H9 (cell line): ENCODE measurements at regions not wholly inside any gene's neighbourhood (a gene's known extent, or its start where the extent isn't known, plus 50 kb on each side); places are given as distances from the start of the nearest gene placed in this dataset.

Experiments
- DNase-seq: peaks from one replicate; pipeline ENCODE4 v3.0.0-alpha.2; 2017
- H2AFZ ChIP-seq: one replicate; pipeline ENCODE4 v1.6.1; 2013; ENCODE audit warnings: mild to moderate bottlenecking, low read length, control low read depth, moderate library complexity
- H2AK5ac ChIP-seq: 2 replicates; pipeline ENCODE4 v1.6.1; 2013; ENCODE audit warnings: low read length, control low read depth, mixed read lengths; ENCODE audit not compliant: insufficient read length
- H2BK120ac ChIP-seq: one replicate; pipeline ENCODE4 v1.6.1; 2013; ENCODE audit warnings: low read depth, mild to moderate bottlenecking, low read length, control low read depth, inconsistent platforms; ENCODE audit not compliant: poor library complexity, severe bottlenecking
- H2BK12ac ChIP-seq: 2 replicates; pipeline ENCODE4 v1.6.1; 2013; ENCODE audit warnings: low read length, control low read depth, mixed read lengths, low read depth; ENCODE audit not compliant: insufficient read length
- H2BK15ac ChIP-seq: 2 replicates; pipeline ENCODE4 v1.6.1; 2013; ENCODE audit warnings: low read depth, low read length, control low read depth
- H2BK20ac ChIP-seq: one replicate; pipeline ENCODE4 v1.6.1; 2013; ENCODE audit warnings: low read depth, mild to moderate bottlenecking, low read length, control low read depth, inconsistent platforms; ENCODE audit not compliant: poor library complexity, severe bottlenecking
- H2BK5ac ChIP-seq: 2 replicates; pipeline ENCODE4 v1.6.1; 2013; ENCODE audit warnings: low read length, control low read depth, mixed read lengths; ENCODE audit not compliant: insufficient read length
- H3K14ac ChIP-seq: 2 replicates; pipeline ENCODE4 v1.6.1; 2013; ENCODE audit warnings: low read length, control low read depth; ENCODE audit not compliant: insufficient read depth
- H3K18ac ChIP-seq: 2 replicates; pipeline ENCODE4 v1.6.1; 2013; ENCODE audit warnings: low read depth, mild to moderate bottlenecking, mixed read lengths, low read length, control low read depth; ENCODE audit not compliant: insufficient read length
- H3K23ac ChIP-seq: 2 replicates; pipeline ENCODE4 v1.6.1; 2013; ENCODE audit warnings: low read length, control low read depth, mixed read lengths, low read depth; ENCODE audit not compliant: insufficient read length
- H3K23me2 ChIP-seq: 2 replicates; pipeline ENCODE4 v1.6.1; 2013; ENCODE audit warnings: low read depth, mild to moderate bottlenecking, mixed read lengths, low read length, control low read depth; ENCODE audit not compliant: insufficient read length, poor library complexity, severe bottlenecking
- H3K27ac ChIP-seq: 2 replicates; pipeline ENCODE4 v1.5.1; 2013; ENCODE audit warnings: low read length, control low read depth, mixed read lengths, low read depth; ENCODE audit not compliant: insufficient read length
- H3K27me3 ChIP-seq: 2 replicates; pipeline ENCODE4 v1.6.1; 2013; ENCODE audit warnings: low read length, control low read depth, inconsistent platforms; ENCODE audit not compliant: insufficient read depth
- H3K4ac ChIP-seq: 2 replicates; pipeline ENCODE4 v1.6.1; 2013; ENCODE audit warnings: low read depth, mild to moderate bottlenecking, control low read depth, inconsistent platforms, low read length, moderate library complexity
- H3K4me1 ChIP-seq: 2 replicates; pipeline ENCODE4 v1.6.1; 2013; ENCODE audit warnings: low read length, control low read depth, inconsistent platforms; ENCODE audit not compliant: insufficient read depth
- H3K4me2 ChIP-seq: 2 replicates; pipeline ENCODE4 v1.6.1; 2013; ENCODE audit warnings: low read length, control low read depth, mixed read lengths; ENCODE audit not compliant: insufficient read length, insufficient read depth
- H3K56ac ChIP-seq: 2 replicates; pipeline ENCODE4 v1.6.1; 2013; ENCODE audit warnings: low read depth, mild to moderate bottlenecking, mixed read lengths, low read length, control low read depth; ENCODE audit not compliant: insufficient read length
- H3K79me1 ChIP-seq: 2 replicates; pipeline ENCODE4 v1.6.1; 2013; ENCODE audit warnings: low read depth, mild to moderate bottlenecking, moderate library complexity, low read length, control low read depth, inconsistent platforms; ENCODE audit not compliant: insufficient read depth, poor library complexity, severe bottlenecking
- H3K79me2 ChIP-seq: 2 replicates; pipeline ENCODE4 v1.6.1; 2013; ENCODE audit warnings: low read length, control low read depth, inconsistent platforms; ENCODE audit not compliant: insufficient read depth
- H3K9ac ChIP-seq: 2 replicates; pipeline ENCODE4 v1.6.1; 2013; ENCODE audit warnings: low read length, control low read depth, mixed read lengths; ENCODE audit not compliant: insufficient read length; ENCODE audit errors: extremely low read depth
- H3K9me3 ChIP-seq: one replicate; pipeline ENCODE4 v1.6.1; 2013; ENCODE audit warnings: low read depth, low read length, inconsistent platforms; ENCODE audit not compliant: control insufficient read depth
- H3T11ph ChIP-seq: one replicate; pipeline ENCODE4 v1.6.1; 2013; ENCODE audit warnings: mild to moderate bottlenecking, low read length, control low read depth, inconsistent platforms
- H4K20me1 ChIP-seq: one replicate; pipeline ENCODE4 v1.6.1; 2013; ENCODE audit not compliant: control insufficient read depth, insufficient read length, insufficient read depth
- H4K5ac ChIP-seq: 2 replicates; pipeline ENCODE4 v1.6.1; 2013; ENCODE audit warnings: low read depth, mild to moderate bottlenecking, mixed read lengths, low read length, control low read depth; ENCODE audit not compliant: insufficient read length
- H4K8ac ChIP-seq: replicated peaks from 2 replicates; pipeline ENCODE4 v1.6.1; 2013; ENCODE audit warnings: low read length, control low read depth, mixed read lengths, low read depth; ENCODE audit not compliant: insufficient read length
- H4K91ac ChIP-seq: 2 replicates; pipeline ENCODE4 v1.6.1; 2013; ENCODE audit warnings: low read depth, mild to moderate bottlenecking, moderate library complexity, mixed read lengths, low read length, control low read depth; ENCODE audit not compliant: insufficient read length
- H3K27ac Mint-ChIP-seq, 3 experiments: 2 replicates in 2 of 3; 3 replicates in 1 of 3; pipeline ENCODE4 v1.8.0; 2020 to 2021; ENCODE audit warnings: mixed read lengths in 3 of 3, mild to moderate bottlenecking in 1 of 3, moderate library complexity in 1 of 3
- H3K27me3 Mint-ChIP-seq: 2 replicates; pipeline ENCODE4 v1.8.0; 2021; ENCODE audit warnings: low read depth, mild to moderate bottlenecking, moderate library complexity, mixed read lengths
- H3K36me3 Mint-ChIP-seq, 3 experiments: 2 replicates in 2 of 3; 3 replicates in 1 of 3; pipeline ENCODE4 v1.8.0; 2020 to 2021; ENCODE audit warnings: low read depth in 3 of 3, mixed read lengths in 3 of 3; ENCODE audit not compliant: insufficient read depth in 1 of 3
- H3K4me1 Mint-ChIP-seq, 2 experiments: 2 replicates each; pipeline ENCODE4 v1.8.0; 2020; ENCODE audit warnings: mixed read lengths in 2 of 2
- H3K4me3 Mint-ChIP-seq, 2 experiments: 2 replicates in 1 of 2; 3 replicates in 1 of 2; pipeline ENCODE4 v1.8.0; 2020 to 2021; ENCODE audit warnings: mild to moderate bottlenecking in 2 of 2, mixed read lengths in 2 of 2, moderate library complexity in 1 of 2
- H3K9me3 Mint-ChIP-seq, 2 experiments: 2 replicates in 1 of 2; 3 replicates in 1 of 2; pipeline ENCODE4 v1.8.0; 2020; ENCODE audit warnings: mild to moderate bottlenecking in 2 of 2, mixed read lengths in 2 of 2, moderate library complexity in 1 of 2
- CTCF ChIP-seq: fragments of 200-600 bp; sonication (generic); conservative IDR thresholded peaks from 3 replicates; pipeline ENCODE4 v1.8.0; 2021; ENCODE audit warnings: antibody characterized with exemption, mild to moderate bottlenecking
- WGBS: extraction: QIAGEN DNeasy Blood & Tissue Kit; methylation state at CpG from one replicate; pipeline ENCODE4 v1.1.7; 2013; ENCODE audit warnings: missing lambda C conversion rate, low lambda C conversion rate, mixed read lengths; ENCODE audit not compliant: insufficient read length; ENCODE audit errors: extremely low coverage; 5-methylcytosine and 5-hydroxymethylcytosine counted together

GRCh38 chr1:170803711-170804110, 131.6 kb upstream of the MROH9 start:
- Histone ChIP-seq H2BK120ac (no peak overlapping the region), H3K4me1 (no peaks in the 10 kb centered on the region; the same call in 1 of the 2 replicates), H3K23me2 (no peaks in the 10 kb centered on the region), H3K4ac (no peak overlapping the region), H3K4me2 (no peak overlapping the region), H3K56ac (no peak overlapping the region), H2BK15ac (no peak overlapping the region), H3K79me1 (no peaks in the 10 kb centered on the region), H3K23ac (no peak overlapping the region), H3K27me3 (no peaks in the 10 kb centered on the region), H4K5ac (no peak overlapping the region), H3K27ac (no peak overlapping the region), H3K9me3 (no peaks in the 10 kb centered on the region), H4K91ac (no peak overlapping the region), H3K9ac (no peak overlapping the region), H2BK12ac (no peak overlapping the region), H2BK20ac (no peak overlapping the region), H3T11ph (no peak overlapping the region), H4K8ac (no peak overlapping the region), H3K18ac (no peak overlapping the region), H3K14ac (no peak overlapping the region), H3K79me2 (no peaks in the 10 kb centered on the region), H4K20me1 (no peaks in the 10 kb centered on the region), H2BK5ac (no peak overlapping the region), H2AFZ (no peak overlapping the region), H2AK5ac (no peak overlapping the region)
- Mint-ChIP-seq H3K4me1 (peaks cover 15 to 17% of the 10 kb centered on the region in 2 experiments), H3K9me3 (no peaks in the 10 kb centered on the region), H3K27me3 (no peaks in the 10 kb centered on the region), H3K27ac (no peak overlapping the region), H3K4me3 (no peak overlapping the region), H3K36me3 (no peaks in the 10 kb centered on the region; a peak in 1 of 7 replicates)
- DNase-seq: no peak
- no peak for TF ChIP-seq CTCF
- no CpG with 5 or more reads among the region's 1 CpG for WGBS
